ENCODE measurements at regions not wholly inside any gene's neighbourhood (a gene's known extent, or its start where the extent isn't known, plus 50 kb on each side); places are given as distances from the start of the nearest gene placed in this dataset.

DNA sequence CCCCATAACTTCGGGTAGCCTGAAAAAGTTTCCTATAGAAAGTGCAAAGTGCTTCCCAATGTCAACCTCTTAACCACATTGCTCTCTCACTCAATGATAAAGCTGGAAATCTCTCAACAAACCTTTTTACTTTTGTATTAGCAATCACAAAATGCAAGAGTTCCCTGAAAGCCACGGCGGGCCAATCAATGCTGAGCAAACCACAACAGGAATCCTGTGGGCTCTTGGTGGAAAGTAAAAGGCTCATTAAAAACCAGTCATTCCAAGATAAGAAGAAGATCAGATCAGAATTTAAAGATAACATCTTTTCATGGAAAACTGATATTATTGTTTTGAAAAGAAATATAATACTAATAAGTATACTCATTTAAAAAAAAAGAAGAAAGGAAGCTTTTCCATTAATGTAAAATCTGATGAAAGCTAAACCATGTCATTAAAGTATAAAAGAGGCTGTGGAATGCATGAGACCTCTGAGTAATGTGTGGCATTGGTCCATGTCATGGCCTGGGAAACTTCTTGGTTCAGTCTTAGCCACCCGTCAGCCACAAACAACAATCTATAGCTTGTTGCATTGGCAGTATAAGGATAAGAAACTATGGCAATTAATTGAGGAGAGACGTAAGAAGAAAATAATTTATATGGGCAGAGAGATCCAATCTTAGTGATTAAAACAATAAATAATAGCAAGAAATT, 1066.1 kb upstream of the SORCS1 start:
- Histone ChIP-seq H3K4me3 (no peak overlapping the region), H3K9me3 (ENCODE audit: low read depth) (no peaks in the 10 kb centered on the region), H3K27me3 (no peaks in the 10 kb centered on the region), H3K36me3 (no peaks in the 10 kb centered on the region), H3K27ac (no peak overlapping the region), H3K4me1 (ENCODE audit: low read depth) (no peaks in the 10 kb centered on the region)
- no peak for DNase-seq (ENCODE audit: low read depth in 1 of 2, low spot score in 1 of 2)
- TF ChIP-seq, protein P1, sequence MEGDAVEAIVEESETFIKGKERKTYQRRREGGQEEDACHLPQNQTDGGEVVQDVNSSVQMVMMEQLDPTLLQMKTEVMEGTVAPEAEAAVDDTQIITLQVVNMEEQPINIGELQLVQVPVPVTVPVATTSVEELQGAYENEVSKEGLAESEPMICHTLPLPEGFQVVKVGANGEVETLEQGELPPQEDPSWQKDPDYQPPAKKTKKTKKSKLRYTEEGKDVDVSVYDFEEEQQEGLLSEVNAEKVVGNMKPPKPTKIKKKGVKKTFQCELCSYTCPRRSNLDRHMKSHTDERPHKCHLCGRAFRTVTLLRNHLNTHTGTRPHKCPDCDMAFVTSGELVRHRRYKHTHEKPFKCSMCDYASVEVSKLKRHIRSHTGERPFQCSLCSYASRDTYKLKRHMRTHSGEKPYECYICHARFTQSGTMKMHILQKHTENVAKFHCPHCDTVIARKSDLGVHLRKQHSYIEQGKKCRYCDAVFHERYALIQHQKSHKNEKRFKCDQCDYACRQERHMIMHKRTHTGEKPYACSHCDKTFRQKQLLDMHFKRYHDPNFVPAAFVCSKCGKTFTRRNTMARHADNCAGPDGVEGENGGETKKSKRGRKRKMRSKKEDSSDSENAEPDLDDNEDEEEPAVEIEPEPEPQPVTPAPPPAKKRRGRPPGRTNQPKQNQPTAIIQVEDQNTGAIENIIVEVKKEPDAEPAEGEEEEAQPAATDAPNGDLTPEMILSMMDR (IDR thresholded peaks at IDR 0.05; ENCODE audit: low read depth, low read length), result no peak

DNA sequence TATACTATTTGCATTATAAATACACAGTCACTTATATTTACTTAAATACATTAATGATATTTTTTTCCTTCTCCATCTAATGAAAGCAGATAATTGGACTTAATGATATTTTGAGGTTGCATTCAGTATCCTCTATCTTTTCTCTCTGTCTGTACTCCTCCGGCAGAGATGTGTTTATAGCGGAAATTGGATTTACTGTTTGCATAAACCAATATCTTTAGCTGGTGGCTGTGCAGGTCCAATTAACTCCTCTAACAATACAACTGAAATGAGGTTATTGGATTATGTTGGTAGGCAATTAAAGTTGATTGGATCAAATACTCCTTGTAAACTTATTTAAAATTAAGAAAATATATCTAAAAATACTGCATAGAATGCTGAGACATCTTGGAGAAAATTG, 1044.2 kb upstream of the SORCS1 start:
- no peaks in the 10 kb centered on the region for H3K27me3 ChIP-seq
- no peak overlapping the region for H3K27ac ChIP-seq
- no peak for DNase-seq (ENCODE audit: low read depth in 1 of 2, low spot score in 1 of 2)
- TF ChIP-seq, protein P1 (IDR thresholded peaks at IDR 0.05; ENCODE audit: low read depth, low read length), result no peak
- no peaks in the 10 kb centered on the region for H3K9me3 ChIP-seq (ENCODE audit: low read depth)
- H3K4me3 ChIP-seq, result no peak overlapping the region
- no peaks in the 10 kb centered on the region for H3K36me3 ChIP-seq
- no peaks in the 10 kb centered on the region for H3K4me1 ChIP-seq (ENCODE audit: low read depth)

DNA sequence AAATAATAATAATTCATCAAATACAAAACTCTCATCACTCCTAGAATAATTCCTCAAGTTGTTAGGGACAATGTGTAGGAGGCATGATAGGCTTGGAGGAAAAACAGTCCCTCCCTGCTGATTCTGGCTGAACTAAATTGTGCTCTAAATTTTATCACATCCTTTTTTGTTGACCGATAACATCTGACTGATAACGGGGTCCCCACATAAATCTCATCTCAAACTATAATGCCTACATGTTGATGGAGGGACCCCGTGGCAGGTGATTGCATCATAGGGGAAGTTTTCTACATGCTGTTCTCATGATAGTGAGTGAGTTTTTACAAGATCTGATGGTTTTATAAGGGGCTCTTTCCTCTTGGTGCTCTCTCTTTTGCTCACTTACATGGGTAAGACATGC, 1043.5 kb upstream of the SORCS1 start:
- no peak for DNase-seq (ENCODE audit: low read depth in 1 of 2, low spot score in 1 of 2)
- no peak overlapping the region for H3K27ac ChIP-seq

DNA sequence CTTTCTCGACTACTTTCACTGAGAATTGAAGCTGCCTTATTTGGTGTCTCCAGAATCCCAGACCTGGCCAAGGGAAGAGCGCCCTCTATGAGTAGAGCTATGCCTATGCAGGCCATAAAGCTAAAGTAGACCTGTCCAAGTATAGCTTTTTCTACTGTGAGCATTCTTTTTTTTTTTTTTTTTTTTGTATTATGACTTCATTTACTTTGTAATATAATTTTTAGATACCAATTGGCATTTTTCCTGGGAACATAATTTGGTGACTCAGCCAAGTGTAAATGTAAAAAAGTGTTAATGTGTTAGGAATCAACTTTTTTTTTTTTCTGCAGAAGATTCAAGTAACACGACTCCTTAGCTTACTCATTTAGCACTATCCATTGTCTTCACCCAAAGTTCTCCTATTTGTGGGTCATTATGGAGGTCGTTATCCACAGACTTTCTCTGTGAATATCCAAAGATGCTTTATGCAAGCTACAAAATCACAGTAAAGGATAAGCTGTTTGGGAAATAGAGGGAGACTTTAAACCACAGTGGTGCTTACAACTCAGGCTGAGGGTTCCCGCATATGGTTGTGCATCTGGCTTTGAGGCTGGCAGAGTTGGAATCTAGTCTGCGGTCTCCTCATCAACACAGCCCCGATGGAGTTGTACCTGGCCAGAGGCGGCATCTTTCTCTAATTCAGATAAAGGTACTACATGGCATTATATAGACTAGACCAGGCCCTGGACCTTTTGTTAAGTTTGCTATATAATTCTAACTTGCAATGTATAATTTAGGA, 1040.2 kb upstream of the SORCS1 start:
- Histone ChIP-seq H3K36me3 (no peaks in the 10 kb centered on the region), H3K4me1 (ENCODE audit: low read depth) (no peaks in the 10 kb centered on the region), H3K27me3 (no peaks in the 10 kb centered on the region), H3K9me3 (ENCODE audit: low read depth) (no peaks in the 10 kb centered on the region), H3K27ac (no peak overlapping the region), H3K4me3 (no peak overlapping the region)
- TF ChIP-seq, protein P1 (IDR thresholded peaks at IDR 0.05; ENCODE audit: low read depth, low read length), result peak; percentile 56
- DNase-seq (ENCODE audit: low read depth in 1 of 2, low spot score in 1 of 2), result peak; percentile 30 to 76

More for the DNA sequence above, 1043.5 kb upstream of the SORCS1 start:
- Histone ChIP-seq H3K4me3 (no peak overlapping the region), H3K36me3 (no peaks in the 10 kb centered on the region), H3K27me3 (no peaks in the 10 kb centered on the region), H3K9me3 (ENCODE audit: low read depth) (no peaks in the 10 kb centered on the region), H3K4me1 (ENCODE audit: low read depth) (no peaks in the 10 kb centered on the region)
- TF ChIP-seq, protein P1 (IDR thresholded peaks at IDR 0.05; ENCODE audit: low read depth, low read length), result no peak

DNA sequence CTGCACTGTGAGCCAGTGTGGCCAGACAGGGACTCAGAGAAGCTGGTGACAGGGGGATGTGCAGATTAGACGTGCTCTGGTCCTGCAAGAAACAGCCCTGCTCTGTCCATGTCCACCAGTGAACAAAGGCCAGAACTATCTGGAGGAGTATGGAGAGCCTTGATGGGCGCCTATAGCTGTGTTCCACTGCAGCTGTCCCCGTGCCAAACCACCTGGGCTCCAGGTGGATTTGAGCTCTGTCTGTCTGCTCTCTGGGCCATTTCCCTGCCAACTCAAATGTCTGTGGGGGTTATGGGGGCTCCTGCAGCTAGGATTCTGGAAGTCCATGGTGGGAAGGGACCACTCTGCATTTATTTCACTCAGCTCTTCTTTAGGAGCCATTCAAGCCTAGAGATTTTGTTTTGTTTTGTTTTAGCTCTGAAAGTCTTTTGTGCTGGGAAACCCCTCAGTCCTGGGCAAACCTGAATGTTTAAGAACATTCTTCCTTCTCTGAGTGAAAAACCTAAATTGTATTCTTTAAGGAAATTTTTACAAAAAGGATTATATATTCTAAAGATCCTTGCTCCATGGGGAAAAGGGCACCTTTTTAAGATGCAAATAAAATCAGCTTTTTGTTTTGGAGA, 1039.5 kb upstream of the SORCS1 start:
- Histone ChIP-seq H3K27ac (no peak overlapping the region), H3K9me3 (ENCODE audit: low read depth) (no peaks in the 10 kb centered on the region), H3K36me3 (no peaks in the 10 kb centered on the region), H3K4me1 (ENCODE audit: low read depth) (no peaks in the 10 kb centered on the region), H3K4me3 (no peak overlapping the region), H3K27me3 (no peaks in the 10 kb centered on the region)
- no peak for DNase-seq (ENCODE audit: low read depth in 1 of 2, low spot score in 1 of 2)
- TF ChIP-seq, protein P1 (IDR thresholded peaks at IDR 0.05; ENCODE audit: low read depth, low read length), result no peak
